Loucy (cell line): ENCODE measurements at regions not wholly inside any gene's neighbourhood (a gene's known extent, or its start where the extent isn't known, plus 50 kb on each side); places are given as distances from the start of the nearest gene placed in this dataset.

ENCODE experiments used
- CTCF ChIP-seq: fragments of 200-600 bp; sonication (generic); conservative IDR thresholded peaks from 2 replicates; pipeline ENCODE4 v1.5.1; 2014; ENCODE audit warnings: mild to moderate bottlenecking, antibody characterized with exemption, low read length
- EZH2phosphoT487 ChIP-seq: fragments of 200-600 bp; IDR thresholded peaks from 2 replicates; pipeline ENCODE4 v1.6.1; 2018; ENCODE audit warnings: antibody characterized with exemption, mild to moderate bottlenecking, moderate library complexity, borderline replicate concordance

GRCh38 chr12:83630526-83630925 is 943.8 kb downstream of the TMTC2 start:
- TF ChIP-seq CTCF = no peak
- TF ChIP-seq EZH2phosphoT487 = no peak
